Neural crest cell (in vitro differentiated cells): ENCODE measurements at regions not wholly inside any gene's neighbourhood (a gene's known extent, or its start where the extent isn't known, plus 50 kb on each side); places are given as distances from the start of the nearest gene placed in this dataset.

Experiments
- DNase-seq: peaks from one replicate; pipeline ENCODE4 v3.0.0; 2021; ENCODE audit warnings: low read depth, mixed read lengths, low spot score
- H3K27ac Mint-ChIP-seq: one replicate; pipeline ENCODE4 v1.8.0; 2021; ENCODE audit warnings: mild to moderate bottlenecking, mixed read lengths; ENCODE audit not compliant: unreplicated experiment
- H3K27me3 Mint-ChIP-seq: 2 replicates; pipeline ENCODE4 v1.8.0; 2021; ENCODE audit warnings: low read depth, mild to moderate bottlenecking, mixed read lengths
- H3K36me3 Mint-ChIP-seq: 2 replicates; pipeline ENCODE4 v1.8.0; 2021; ENCODE audit warnings: low read depth, mild to moderate bottlenecking, mixed read lengths
- H3K4me1 Mint-ChIP-seq: 2 replicates; pipeline ENCODE4 v1.8.0; 2021; ENCODE audit warnings: mixed read lengths
- H3K4me3 Mint-ChIP-seq: one replicate; pipeline ENCODE4 v1.8.0; 2021; ENCODE audit warnings: mild to moderate bottlenecking, mixed read lengths
- H3K9me3 Mint-ChIP-seq: 2 replicates; pipeline ENCODE4 v1.8.0; 2021; ENCODE audit warnings: mixed read lengths
- TF ChIP-seq, protein P1 (sequence below): fragments of 200-600 bp; sonication (generic); conservative IDR thresholded peaks from 2 replicates; pipeline ENCODE4 v1.5.0; 2021; ENCODE audit warnings: antibody characterized with exemption, mild to moderate bottlenecking

DNA sequence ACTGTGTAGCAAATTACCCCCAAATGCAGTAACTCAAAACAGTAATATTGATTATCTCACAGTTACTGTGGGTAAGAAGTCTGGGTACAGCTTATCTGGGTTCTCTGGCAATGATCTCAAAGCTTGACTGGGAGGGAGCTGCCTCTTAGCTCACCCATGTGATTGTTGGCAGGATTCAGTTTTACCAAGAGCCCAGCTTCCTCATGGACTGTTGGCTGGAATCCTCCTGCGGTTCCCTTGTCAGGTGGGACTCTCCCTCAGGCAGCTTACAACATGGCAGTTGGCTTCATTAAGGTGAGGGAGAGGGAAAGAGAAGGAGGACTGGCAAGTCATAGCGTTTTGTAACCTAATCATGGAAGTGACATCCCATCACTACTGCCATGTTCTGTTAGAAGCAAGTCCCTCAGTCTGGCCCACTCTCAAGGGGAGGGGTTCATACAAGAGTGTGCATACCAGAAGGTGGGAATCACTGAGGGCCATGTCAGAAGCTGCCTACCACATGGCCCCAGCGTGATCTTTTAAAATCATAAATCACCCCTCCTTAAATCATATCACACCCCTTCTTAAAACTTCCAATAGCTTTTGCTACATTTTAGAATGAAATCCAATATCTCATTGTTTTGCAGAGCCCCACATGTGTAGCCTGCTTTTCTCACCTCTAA is 108.1 kb downstream of the OLFM4 start:
- DNase-seq: no peak
- H3K9me3 Mint-ChIP-seq: no peaks in the 10 kb centered on the region
- no peaks in the 10 kb centered on the region for H3K36me3 Mint-ChIP-seq
- TF ChIP-seq, protein P1, sequence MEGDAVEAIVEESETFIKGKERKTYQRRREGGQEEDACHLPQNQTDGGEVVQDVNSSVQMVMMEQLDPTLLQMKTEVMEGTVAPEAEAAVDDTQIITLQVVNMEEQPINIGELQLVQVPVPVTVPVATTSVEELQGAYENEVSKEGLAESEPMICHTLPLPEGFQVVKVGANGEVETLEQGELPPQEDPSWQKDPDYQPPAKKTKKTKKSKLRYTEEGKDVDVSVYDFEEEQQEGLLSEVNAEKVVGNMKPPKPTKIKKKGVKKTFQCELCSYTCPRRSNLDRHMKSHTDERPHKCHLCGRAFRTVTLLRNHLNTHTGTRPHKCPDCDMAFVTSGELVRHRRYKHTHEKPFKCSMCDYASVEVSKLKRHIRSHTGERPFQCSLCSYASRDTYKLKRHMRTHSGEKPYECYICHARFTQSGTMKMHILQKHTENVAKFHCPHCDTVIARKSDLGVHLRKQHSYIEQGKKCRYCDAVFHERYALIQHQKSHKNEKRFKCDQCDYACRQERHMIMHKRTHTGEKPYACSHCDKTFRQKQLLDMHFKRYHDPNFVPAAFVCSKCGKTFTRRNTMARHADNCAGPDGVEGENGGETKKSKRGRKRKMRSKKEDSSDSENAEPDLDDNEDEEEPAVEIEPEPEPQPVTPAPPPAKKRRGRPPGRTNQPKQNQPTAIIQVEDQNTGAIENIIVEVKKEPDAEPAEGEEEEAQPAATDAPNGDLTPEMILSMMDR: no peak
- H3K4me1 Mint-ChIP-seq: no peaks in the 10 kb centered on the region
- peaks cover 3% of the 10 kb centered on the region for H3K27me3 Mint-ChIP-seq
- no peak overlapping the region for H3K27ac Mint-ChIP-seq
- H3K4me3 Mint-ChIP-seq: no peak overlapping the region

- H3K36me3 Mint-ChIP-seq: no peaks in the 10 kb centered on the region
- TF ChIP-seq, protein P1: no peak
- no peak for DNase-seq
- H3K4me3 Mint-ChIP-seq: no peak overlapping the region
- no peaks in the 10 kb centered on the region for H3K4me1 Mint-ChIP-seq
- no peaks in the 10 kb centered on the region for H3K27me3 Mint-ChIP-seq
- H3K9me3 Mint-ChIP-seq: no peaks in the 10 kb centered on the region
- no peak overlapping the region for H3K27ac Mint-ChIP-seq
These were observed 109.2 kb downstream of the OLFM4 start for GRCh38 chr13:53137779-53138178.

DNA sequence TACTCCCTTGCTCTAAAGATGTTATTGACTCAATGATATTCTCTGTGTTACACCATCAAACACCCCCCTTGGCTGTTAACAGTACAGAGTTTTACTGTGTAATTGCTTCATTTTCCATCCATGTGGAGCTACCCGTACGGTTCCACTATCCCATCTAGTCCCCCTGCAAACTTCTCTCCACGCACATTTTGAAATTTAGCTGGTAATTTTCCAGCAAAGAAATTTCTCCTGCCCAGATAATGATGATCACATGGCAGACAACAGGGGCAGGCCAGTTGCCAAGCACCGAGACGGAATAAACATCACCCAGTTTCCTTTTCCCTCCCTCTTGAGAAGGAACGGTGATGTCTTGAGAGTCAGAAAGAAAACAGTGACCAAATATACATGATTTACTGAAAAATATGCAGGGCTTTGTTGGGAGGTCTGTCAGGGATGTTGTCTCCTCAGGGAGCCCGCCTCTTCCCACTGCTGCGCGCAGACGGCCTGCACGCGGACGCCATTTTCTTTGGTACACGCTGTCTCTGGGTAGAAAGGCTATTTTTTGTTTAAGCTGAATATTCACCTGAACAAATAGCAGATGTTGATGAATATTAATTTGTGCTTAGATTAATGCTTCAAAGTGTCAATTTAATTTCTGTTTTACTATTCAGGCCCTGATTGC is 109.9 kb downstream of the OLFM4 start:
- H3K27me3 Mint-ChIP-seq: no peaks in the 10 kb centered on the region
- H3K27ac Mint-ChIP-seq: no peak overlapping the region
- H3K9me3 Mint-ChIP-seq: no peaks in the 10 kb centered on the region
- no peaks in the 10 kb centered on the region for H3K4me1 Mint-ChIP-seq
- no peak overlapping the region for H3K4me3 Mint-ChIP-seq
- TF ChIP-seq, protein P1: no peak
- no peaks in the 10 kb centered on the region for H3K36me3 Mint-ChIP-seq
- DNase-seq: no peak

GRCh38 chr13:53141336-53141735 is 112.7 kb downstream of the OLFM4 start:
- no peak for DNase-seq
- Mint-ChIP-seq H3K36me3 (no peaks in the 10 kb centered on the region), H3K27me3 (no peaks in the 10 kb centered on the region), H3K27ac (no peak overlapping the region), H3K4me1 (peaks cover 17% of the 10 kb centered on the region), H3K4me3 (no peak overlapping the region), H3K9me3 (no peaks in the 10 kb centered on the region)
- TF ChIP-seq, protein P1: no peak

GRCh38 chr13:53142306-53142705 is 113.7 kb downstream of the OLFM4 start:
- Mint-ChIP-seq H3K36me3 (no peaks in the 10 kb centered on the region), H3K27ac (no peak overlapping the region), H3K4me3 (no peak overlapping the region), H3K9me3 (no peaks in the 10 kb centered on the region), H3K4me1 (peaks cover 17% of the 10 kb centered on the region), H3K27me3 (no peaks in the 10 kb centered on the region)
- TF ChIP-seq, protein P1: no peak
- DNase-seq: no peak
